HepG2 (cell line): ENCODE measurements at regions not wholly inside any gene's neighbourhood (a gene's known extent, or its start where the extent isn't known, plus 50 kb on each side); places are given as distances from the start of the nearest gene placed in this dataset.

ENCODE experiments used
- ATAC-seq: fragments of 200-7000 bp; cut with Tn5 transposase; 3 replicates; pipeline ENCODE4 v1.9.1; 2020; ENCODE audit warnings: mild to moderate bottlenecking, moderate library complexity
- BruUV-seq: library from RNA; stranded (reverse); fragments of 400-500 nt; replicated peaks from 2 replicates; lab custom pipeline; 2021; lab: Mats Ljungman, UMichigan
- CTCF ChIA-PET: fragments of 300-600 bp; formaldehyde crosslinking; extraction: SDS; loops from one replicate; lab custom pipeline; 2021; ENCODE audit warnings: low total read pairs, inconsistent platforms, low intra/inter-chr PET ratio; lab: Yijun Ruan, JAX
- POLR2A ChIA-PET: fragments of 350-600 bp; sonication (Branson Sonifier 250); formaldehyde crosslinking; loops from one replicate; lab custom pipeline; 2020; ENCODE audit warnings: antibody characterized with exemption, inconsistent platforms; lab: Yijun Ruan, JAX
- DNase-seq: peaks from one replicate; pipeline ENCODE4 v3.0.0-alpha.2; 2015; ENCODE audit warnings: low spot score
- FAIRE-seq: peaks from 3 replicates; lab custom pipeline; 2011; peaks lifted over from hg19 to GRCh38; lab: Jason Lieb, UNC
- H2AFZ ChIP-seq: one replicate; pipeline ENCODE4 v1.6.1; 2011; ENCODE audit warnings: low read length, inconsistent platforms
- H3K27ac ChIP-seq: fragments of 300-600 bp; 3 replicates; pipeline ENCODE4 v1.8.0; 2011; ENCODE audit warnings: mixed run types, mild to moderate bottlenecking, mixed read lengths, low read length, inconsistent platforms; ENCODE audit not compliant: insufficient read depth; ENCODE audit errors: extremely low read length
- H3K27me3 ChIP-seq, 2 experiments: fragments of 200-600 bp in 1 of 2; 2 replicates in 1 of 2; 3 replicates in 1 of 2; pipeline versions ENCODE4 v1.6.0 to v1.8.0; 2011; ENCODE audit warnings: low read length in 2 of 2, mild to moderate bottlenecking in 2 of 2, moderate library complexity in 2 of 2, inconsistent platforms in 1 of 2; ENCODE audit not compliant: insufficient read depth in 2 of 2, control insufficient read depth in 1 of 2
- H3K36me3 ChIP-seq, 2 experiments: fragments of 200-600 bp in 1 of 2; replicated peaks in 1 of 2; 2 replicates in 1 of 2; 3 replicates in 1 of 2; pipeline versions ENCODE4 v1.5.1 to v1.8.0; 2011; ENCODE audit warnings: low read length in 2 of 2, inconsistent platforms in 1 of 2; ENCODE audit not compliant: insufficient read depth in 2 of 2, control insufficient read depth in 1 of 2
- H3K4me1 ChIP-seq: 2 replicates; pipeline ENCODE4 v1.5.1; 2012; ENCODE audit warnings: low read length, inconsistent platforms; ENCODE audit not compliant: insufficient read depth
- H3K4me2 ChIP-seq: 2 replicates; pipeline ENCODE4 v1.6.0; 2011; ENCODE audit warnings: low read depth, low read length, inconsistent platforms
- H3K4me3 ChIP-seq, 3 experiments: fragments of 200-600 bp in 1 of 3; sonication (generic), shearing (Covaris generic) in 1 of 3; replicated peaks in 1 of 3; 2 replicates each; pipeline ENCODE4 v1.5.1; 2011 to 2016; ENCODE audit warnings: low read length in 3 of 3, inconsistent platforms in 2 of 3, low read depth in 2 of 3, mild to moderate bottlenecking in 2 of 3, control low read depth in 1 of 3, mixed read lengths in 1 of 3; ENCODE audit not compliant: insufficient read depth in 1 of 3
- H3K79me2 ChIP-seq: one replicate; pipeline ENCODE4 v1.6.1; 2011; ENCODE audit warnings: low read length, inconsistent platforms; ENCODE audit not compliant: insufficient read depth
- H3K9ac ChIP-seq: 2 replicates; pipeline ENCODE4 v1.6.0; 2011; ENCODE audit warnings: mild to moderate bottlenecking, low read depth, low read length, inconsistent platforms; ENCODE audit not compliant: insufficient read depth
- H3K9me3 ChIP-seq: 2 replicates; pipeline ENCODE4 v1.5.1; 2012; ENCODE audit warnings: mild to moderate bottlenecking, low read length
- H4K20me1 ChIP-seq: 2 replicates; pipeline ENCODE4 v1.6.0; 2011; ENCODE audit warnings: inconsistent platforms, mild to moderate bottlenecking, low read length, moderate library complexity; ENCODE audit not compliant: insufficient read depth
- HNRNPL ChIP-seq: fragments of 200-400 bp; formaldehyde crosslinking; IDR thresholded peaks from 2 replicates; pipeline ENCODE4 v1.6.1; 2017; ENCODE audit warnings: mild to moderate bottlenecking, low read depth, low read length
- NFAT5 ChIP-seq: sonication (generic); formaldehyde crosslinking; IDR thresholded peaks from 2 replicates; pipeline ENCODE4 v1.4.0; 2020; ENCODE audit warnings: missing genetic modification reagents
- NRL ChIP-seq: sonication (generic); formaldehyde crosslinking; IDR thresholded peaks from 2 replicates; pipeline ENCODE4 v1.5.0; 2020; ENCODE audit warnings: missing genetic modification reagents, mild to moderate bottlenecking, moderate library complexity, borderline replicate concordance
- TBX2 ChIP-seq: sonication (generic); formaldehyde crosslinking; IDR thresholded peaks from 2 replicates; pipeline ENCODE4 v1.5.0; 2020; ENCODE audit warnings: missing genetic modification reagents, mild to moderate bottlenecking, borderline replicate concordance
- ZNF124 ChIP-seq: sonication (generic); formaldehyde crosslinking; IDR thresholded peaks from 2 replicates; pipeline ENCODE4 v1.4.0; 2020; ENCODE audit warnings: missing genetic modification reagents
- ZNF276 ChIP-seq: sonication (generic); formaldehyde crosslinking; IDR thresholded peaks from 2 replicates; pipeline ENCODE4 v1.4.0; 2020; ENCODE audit warnings: mild to moderate bottlenecking, low read depth, missing genetic modification reagents
- ZNF672 ChIP-seq: sonication (generic); formaldehyde crosslinking; IDR thresholded peaks from 2 replicates; pipeline ENCODE4 v1.8.1; 2022; ENCODE audit warnings: missing genetic modification reagents
- ZNF709 ChIP-seq: sonication (generic); formaldehyde crosslinking; IDR thresholded peaks from 2 replicates; pipeline ENCODE4 v1.5.0; 2020; ENCODE audit warnings: mild to moderate bottlenecking, missing genetic modification reagents
- WGBS: methylation state at CpG from one replicate; pipeline ENCODE4 v1.1.6; 2017; ENCODE audit warnings: low lambda C conversion rate; 5-methylcytosine and 5-hydroxymethylcytosine counted together
- in situ Hi-C: cut with HindIII; loops from 2 replicates; pipeline ENCODE4 v1.10.0; 2017; ENCODE audit warnings: low pct_unique_long_range_greater_than_20kb; ENCODE audit not compliant: extremely low pct_ligation_motif_present
- intact Hi-C: fragments of 100-400 bp; cut with micrococcal nuclease; formaldehyde crosslinking; loops from one replicate; pipeline ENCODE4 v1.10.0; 2022; ENCODE audit not compliant: unreplicated experiment

DNA sequence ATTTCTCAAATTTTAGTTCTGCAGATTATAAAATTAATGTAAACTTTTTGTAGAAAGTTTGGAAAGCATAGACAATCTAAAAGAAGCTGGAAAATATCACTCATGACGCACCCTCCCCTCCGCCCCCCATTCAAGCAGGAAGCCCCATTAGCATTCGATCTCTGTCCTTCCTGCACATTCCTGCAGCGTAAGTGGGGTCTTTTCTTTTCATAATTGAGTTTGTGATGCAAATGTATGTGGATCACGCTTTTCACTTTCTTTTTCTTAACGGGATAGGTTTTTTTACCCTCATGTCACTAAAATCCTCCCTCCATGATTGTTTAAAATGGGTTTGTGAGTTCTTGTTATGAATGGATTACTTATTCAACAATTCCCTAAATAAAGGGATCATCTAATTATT, 181.7 kb upstream of the HDAC4 start:
- CTCF ChIA-PET, result no interaction called here
- H3K79me2 ChIP-seq, result no peaks in the 10 kb centered on the region
- WGBS, result 46% methylated on average over 6 of the region's 6 CpGs

More for the DNA sequence above, 181.7 kb upstream of the HDAC4 start:
- no peak for ATAC-seq
- in situ Hi-C loops, result no loop called here
- H3K4me1 ChIP-seq, result peaks cover 28% of the 10 kb centered on the region
- FAIRE-seq, result no peak
- DNase-seq, result no peak
- H3K9ac ChIP-seq, result no peak overlapping the region
- H3K9me3 ChIP-seq, result no peaks in the 10 kb centered on the region
- peaks cover 12 to 57% of the 10 kb centered on the region in 2 experiments; a peak in 3 of 5 replicates for H3K27me3 ChIP-seq
- intact Hi-C loops, result no loop called here
- no peaks in the 10 kb centered on the region for H3K36me3 ChIP-seq
- no peak overlapping the region for H2AFZ ChIP-seq
- no peak overlapping the region for H3K4me3 ChIP-seq
- no peak overlapping the region for H3K27ac ChIP-seq
- POLR2A ChIA-PET, result no interaction called here
- no peaks in the 10 kb centered on the region for H4K20me1 ChIP-seq
- no peak overlapping the region for H3K4me2 ChIP-seq
- no TSS peak for BruUV-seq
- TF ChIP-seq ZNF709 (no peak), NRL (CRISPR knock-in tag) (no peak), NFAT5 (no peak), ZNF124 (CRISPR knock-in tag) (no peak), TBX2 (CRISPR knock-in tag) (no peak), HNRNPL (no peak), ZNF672 (CRISPR knock-in tag) (no peak), ZNF276 (CRISPR knock-in tag) (no peak)
